NOMO-1 (cell line): ENCODE measurements at regions not wholly inside any gene's neighbourhood (a gene's known extent, or its start where the extent isn't known, plus 50 kb on each side); places are given as distances from the start of the nearest gene placed in this dataset.
"Not testable (repeated sequence)": the region's sequence is repeated elsewhere in the genome, so short reads cannot be mapped to it uniquely, and the experiment has no call there.

Source experiments
- DNase-seq, 2 experiments: peaks; one replicate each; lab custom pipeline; 2025; ENCODE audit not compliant: unreplicated experiment in 2 of 2; lab: John Stamatoyannopoulos, UW

DNA sequence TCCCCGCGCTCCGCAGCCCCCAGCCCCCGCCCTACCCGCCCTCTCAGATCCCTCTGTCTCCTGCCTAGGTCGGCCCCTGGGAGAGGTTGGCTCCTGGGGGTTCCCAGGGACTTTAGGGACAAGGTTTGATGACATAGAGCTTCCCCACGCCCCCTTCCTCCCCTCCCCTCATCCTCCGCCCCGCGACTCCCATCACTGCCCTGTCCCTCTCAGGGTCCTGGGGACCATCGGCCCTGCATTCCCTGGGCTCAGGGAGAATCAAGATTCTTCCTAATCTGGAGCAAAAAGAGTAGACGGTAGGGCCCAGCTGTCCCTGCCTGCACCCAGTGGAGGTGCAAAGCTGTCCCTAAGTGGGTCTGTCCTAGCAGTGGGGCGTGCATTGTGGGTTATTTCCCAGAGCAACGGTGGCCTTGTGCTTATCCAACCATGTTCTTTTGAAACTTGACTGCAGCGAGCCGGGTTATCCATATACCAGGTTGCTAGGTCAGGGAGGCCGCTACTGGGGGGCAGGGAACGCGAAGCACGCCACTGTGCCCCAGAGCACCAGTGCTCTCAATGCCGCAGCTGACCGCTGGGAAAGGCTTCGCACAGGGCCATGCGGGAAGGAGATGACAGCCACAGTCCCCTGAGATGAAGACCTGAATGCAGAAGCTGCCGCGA, 124.4 kb upstream of the PRMT8 start:
- DNase-seq = no peak

DNA sequence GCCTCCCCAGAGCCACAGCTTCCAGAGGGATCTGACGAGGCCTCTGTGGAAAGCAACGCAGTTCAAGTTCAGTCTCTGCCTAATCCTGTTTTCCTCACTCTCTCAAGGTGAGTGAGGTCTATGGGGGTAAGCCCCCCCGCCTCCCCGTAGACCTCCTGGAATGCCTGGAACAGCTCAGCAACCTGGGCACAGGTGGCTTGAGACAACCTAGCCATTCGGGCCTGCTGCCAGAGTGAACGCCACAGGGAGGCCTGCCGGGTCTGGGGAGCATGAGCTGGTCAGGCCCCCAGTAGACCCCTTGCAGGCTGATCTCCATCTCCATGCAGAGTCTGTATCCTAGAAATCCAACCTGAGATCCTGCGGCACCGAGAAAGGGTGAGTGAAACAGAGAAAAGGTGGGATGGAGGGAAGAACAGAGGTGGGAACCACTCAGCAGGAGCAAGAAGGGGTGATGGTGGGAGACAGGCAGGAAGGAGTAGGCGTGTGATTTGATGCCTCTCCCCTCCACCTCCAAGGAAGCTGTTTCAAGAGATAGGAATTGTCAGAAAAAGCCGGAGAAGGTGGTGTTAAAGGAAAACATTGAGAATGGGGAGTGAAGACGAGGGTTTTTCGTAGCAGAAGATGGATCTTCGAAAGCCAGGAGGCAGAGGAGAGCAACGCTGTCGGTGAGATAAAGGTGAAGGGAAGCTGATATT, 123.1 kb upstream of the PRMT8 start:
- DNase-seq = no peak

DNA sequence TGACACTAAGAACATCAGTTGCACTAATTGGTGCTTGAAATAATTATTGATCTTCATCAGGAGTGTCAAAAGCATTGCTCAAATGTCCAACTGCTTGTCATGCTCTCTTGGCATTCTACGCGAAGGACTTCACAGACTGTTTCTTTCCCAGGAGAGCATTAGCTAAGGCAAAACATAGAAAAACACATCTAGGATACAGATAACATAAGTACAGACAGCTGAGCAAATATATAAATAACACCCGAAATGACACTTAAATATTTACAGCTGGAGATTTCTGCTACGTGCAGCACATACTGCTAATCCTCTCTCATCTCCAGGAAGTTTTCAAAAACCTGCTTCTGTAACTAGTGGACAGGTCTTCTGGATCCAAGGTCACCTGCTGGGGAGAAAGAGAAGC, 120.0 kb upstream of the PRMT8 start:
- DNase-seq = no peak

DNA sequence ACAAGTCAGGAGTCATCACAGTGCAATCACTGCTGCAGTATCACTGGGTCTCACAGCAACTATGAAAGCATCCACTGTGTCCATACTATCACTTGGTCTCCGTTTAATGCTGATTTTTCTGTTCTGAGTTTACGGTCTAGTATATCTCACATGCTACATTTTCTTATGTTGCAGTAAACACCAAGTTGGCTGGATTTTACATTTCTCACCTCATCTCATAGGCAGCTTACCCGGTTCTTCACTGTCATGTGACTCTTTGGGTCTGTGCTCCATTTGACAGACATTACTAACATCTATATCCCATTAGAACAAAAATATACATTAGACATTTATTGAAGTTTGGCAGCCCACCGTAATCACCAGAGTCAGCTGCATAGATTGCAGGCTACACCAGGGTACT, 115.7 kb upstream of the PRMT8 start:
- DNase-seq = no peak

DNA sequence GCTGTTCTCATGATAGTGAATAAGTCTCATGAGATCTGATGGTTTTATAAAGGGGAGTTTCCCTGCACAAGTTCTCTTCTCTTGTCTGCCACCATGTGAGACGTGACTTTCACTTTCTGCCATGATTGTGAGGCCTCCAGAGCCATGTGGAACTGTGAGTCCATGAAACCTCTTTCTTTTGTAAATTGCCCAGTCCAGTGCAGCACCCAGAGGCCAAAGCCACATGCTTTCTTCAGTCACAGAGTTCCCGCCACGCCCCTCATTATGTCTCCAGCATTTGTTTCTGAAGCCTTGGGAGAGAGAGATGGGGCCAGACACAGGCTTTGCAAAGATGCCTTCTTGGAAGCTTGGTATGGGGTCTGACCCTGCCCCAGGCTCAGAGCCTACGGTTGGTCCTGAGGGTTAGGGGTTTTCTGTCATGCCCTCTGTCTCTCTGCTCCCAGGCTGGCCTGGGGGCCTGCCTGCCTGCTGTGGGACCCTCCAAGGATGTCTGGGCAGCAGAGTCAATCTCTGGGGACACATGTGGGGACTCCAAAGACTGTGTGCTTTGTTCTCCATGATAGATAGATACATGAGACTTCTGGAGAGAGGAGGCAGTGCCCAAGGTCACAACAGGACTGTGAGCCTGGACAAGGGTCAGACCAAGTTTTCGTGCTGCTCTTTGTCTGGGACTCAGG, 114.1 kb upstream of the PRMT8 start:
- DNase-seq = no peak

DNA sequence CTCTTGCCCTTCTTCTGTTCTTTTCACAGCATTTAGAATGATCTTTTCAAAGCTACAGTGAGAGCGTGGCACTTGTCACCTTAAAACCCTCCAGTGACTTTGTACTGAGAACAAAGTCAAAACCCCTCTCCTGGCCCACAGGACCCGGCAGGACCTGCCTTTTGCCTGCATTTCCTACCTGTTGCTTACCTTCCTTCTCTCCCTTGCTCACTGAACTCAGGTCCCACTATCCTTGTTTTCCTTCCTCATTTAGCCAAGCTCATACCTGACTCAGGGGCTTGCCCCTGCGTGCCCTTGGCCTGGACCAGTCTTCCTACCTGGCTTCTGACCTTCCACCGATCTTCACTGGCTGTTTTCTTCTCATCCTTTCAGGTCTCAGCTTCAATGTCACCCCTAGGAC, 112.3 kb upstream of the PRMT8 start:
- no peak for DNase-seq

DNA sequence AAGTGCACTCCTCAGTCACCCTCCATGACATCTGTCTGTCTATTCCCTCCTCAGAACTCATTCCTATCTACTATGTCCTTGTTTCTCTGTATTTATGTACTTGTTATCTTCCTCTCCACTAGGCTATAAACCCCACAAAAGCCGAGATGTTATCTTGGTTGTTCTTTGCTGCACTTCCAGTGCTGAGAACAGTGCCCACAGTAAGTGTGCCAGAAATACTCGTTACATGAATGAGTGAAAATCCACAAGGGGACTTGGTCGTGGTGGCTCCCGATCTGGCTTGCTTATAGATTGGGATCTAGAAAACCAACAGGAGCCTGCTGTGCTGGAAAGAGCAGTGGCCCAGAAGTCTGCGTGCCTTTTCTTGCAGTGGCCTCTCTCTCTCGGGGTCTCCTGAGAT, 111.9 kb upstream of the PRMT8 start:
- DNase-seq = no peak

DNA sequence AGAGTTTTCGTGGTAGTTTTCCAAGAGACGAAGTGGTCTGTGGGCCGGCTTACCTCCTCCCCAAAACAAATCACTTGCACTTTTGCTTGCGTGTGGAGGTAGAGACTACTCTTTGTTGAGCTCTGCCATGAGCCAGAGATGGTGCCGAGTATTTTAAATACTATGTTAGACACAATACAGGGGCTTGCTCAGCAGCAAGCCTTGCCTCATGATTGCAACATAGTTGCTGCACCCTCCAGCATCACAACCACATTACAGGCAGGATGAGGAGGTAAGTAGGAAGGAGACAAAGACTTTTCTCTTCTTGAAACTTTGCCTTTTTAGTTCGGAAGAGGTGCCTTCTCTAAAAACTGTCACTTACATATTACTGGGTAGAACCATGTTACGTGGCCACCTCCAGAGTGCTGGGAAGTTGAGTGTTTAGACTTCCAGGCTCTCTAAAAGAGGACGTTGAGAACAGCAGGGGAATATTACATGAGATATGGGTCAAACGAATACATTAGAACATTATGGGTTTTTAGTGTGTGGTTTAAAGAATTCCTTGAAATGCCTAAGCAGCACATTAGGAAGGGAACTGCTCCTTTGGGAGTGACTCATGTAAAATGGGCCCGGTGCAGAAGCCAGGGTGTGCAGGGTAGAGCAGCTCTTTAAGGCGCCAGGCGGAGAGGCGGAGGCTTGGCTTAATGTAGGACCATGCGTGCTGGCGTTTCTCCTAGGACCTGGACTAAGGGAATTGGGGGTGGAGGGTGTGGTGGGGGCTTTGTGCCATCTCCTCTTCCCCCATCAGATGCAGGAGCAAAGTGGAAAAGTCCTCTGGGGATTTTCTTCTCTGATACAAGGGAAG, 110.6 kb upstream of the PRMT8 start:
- DNase-seq = no peak

DNA sequence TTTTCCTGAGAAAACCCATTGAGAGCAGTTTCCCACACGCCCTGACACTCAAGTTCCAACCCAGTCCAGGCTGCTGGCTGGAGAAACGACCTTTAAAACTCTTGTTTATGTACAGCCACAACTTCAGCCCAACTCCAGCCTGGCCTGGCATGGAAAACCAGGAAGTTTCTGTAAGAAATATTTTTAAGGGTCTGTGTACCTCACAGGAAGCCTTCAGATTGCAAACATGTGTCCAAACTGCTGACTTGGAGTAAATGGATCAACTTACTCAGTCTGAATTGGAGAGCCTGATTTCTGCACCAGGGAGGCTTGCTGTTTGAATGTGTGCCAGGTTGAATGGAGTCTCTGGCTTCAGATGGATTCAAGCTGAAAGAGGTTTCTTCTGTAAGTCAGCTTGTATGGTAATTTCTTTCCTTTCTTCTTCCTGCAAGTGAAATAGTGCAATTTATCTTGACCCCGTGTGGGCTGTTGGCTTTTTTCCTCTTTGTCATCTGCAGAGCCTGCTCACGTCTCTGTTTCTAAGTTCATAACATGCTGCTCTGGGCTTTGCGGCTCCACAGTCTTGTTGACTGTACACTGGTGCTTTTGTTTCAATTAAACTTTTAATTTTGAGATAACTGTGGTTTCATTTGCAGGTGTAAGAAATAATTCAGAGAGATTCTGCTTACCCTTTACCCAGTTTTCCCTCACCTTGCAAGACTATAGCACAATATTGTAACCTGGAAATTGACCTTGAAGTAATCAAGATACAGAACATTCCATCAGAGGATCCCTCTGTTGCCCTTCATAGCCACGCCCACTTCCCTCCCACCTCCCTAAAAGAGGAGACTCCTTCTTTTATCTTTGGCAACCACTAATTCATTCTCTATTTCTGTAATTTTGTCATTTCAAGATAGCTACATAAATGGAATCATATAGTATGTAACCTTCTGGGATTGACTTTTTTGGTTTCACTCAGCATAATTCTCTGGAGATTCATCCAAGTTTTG, 109.7 kb upstream of the PRMT8 start:
- no peak for DNase-seq

DNA sequence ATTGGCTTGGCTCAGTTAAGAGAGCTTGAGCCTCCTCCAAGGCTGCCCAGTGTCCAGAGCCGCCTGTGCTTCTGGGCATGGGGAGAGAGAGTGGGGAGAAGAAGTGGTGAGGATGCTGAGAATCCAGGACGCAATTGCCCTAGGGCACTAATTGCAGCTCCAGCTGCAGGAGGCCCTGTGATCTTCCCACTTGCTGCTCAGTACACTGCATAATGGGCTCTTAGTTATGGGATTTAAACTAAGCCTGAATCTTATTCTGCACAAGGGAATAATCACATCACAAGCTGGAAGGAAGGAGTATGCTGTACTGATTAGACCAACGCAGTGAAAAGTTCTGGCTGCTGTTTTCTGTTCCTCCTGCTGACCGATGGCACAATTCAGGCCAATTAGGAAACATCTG, 101.0 kb upstream of the PRMT8 start:
- DNase-seq = no peak

DNA sequence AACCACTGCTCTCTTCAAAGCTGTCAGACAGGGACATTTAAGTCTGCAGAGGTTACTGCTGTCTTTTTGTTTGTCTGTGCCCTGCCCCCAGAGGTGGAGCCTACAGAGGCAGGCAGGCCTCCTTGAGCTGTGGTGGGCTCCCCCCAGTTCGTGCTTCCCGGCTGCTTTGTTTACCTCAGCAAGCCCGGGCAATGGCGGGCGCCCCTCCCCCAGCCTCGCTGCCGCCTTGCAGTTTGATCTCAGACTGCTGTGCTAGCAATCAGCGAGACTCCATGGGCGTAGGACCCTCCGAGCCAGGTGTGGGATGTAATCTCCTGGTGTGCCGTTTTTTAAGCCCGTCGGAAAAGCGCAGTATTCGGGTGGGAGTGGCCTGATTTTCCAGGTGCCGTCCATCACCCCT, 93.4 kb upstream of the PRMT8 start:
- not testable (repeated sequence) for DNase-seq

DNA sequence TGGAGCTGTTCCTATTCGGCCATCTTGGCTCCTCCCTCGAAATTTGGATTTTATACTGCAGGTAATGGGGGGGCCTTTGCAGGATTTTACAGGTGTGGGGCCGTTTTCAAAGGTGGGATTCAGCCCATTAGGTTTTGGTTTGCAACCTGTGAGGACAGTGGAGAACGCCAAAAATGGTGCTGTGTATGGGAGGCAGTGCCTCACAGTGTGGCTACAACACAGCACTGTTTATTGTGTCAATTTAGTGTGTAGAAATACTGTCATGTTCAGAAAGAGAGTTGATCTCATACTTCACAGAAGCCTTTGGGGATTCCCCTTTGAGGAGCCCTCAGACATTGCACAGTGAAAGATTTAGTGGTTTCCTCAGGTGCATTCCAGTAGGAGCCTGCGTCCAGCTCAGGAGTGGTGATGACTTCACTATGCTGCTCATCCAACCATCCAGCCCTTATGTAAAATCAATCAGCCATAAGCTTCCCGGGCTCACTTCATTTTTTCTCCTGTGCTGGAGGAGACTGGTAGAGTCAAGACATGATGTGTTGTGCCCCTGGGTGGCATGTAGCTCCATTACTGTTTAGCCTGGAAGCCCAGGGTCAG, 92.7 kb upstream of the PRMT8 start:
- no peak for DNase-seq

DNA sequence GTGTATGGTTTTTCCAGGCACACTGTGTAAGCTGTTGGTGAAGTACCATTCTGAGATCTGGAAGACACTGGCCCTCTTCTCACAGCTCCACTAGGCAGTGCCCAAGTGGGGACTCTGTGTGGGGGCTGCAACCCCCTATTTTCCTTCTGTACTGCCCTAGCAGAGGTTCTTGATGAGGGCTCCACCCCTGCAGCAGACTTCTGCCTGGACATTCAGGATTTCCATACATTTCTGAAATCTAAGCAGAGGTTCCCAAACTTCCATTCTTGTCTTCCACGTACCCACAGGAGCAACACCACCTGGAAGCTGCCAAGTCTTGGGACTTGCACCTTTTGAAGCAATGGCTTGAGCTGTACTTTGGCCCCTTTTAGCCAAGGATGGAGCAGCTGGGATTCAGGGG, 85.2 kb upstream of the PRMT8 start:
- DNase-seq = no peak

DNA sequence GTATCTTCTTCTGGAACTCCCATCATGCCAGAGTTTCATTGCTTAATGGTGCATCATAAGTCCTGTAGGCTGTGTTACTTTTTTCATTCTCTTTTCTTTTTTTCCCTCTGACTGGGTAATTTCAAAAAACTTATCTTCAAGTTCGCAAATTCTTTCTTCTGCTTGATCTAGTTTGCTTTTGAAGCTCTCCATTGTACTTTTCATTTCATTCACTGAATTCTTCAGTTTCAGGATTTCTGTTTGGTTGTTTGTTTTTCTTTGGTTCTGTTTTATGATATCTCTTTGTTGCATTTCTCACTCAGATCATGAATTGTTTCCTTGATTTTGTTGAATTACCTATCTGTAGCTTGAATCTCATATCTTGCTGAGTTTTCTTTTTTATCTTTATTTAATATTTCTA, 83.3 kb upstream of the PRMT8 start:
- DNase-seq = no peak

DNA sequence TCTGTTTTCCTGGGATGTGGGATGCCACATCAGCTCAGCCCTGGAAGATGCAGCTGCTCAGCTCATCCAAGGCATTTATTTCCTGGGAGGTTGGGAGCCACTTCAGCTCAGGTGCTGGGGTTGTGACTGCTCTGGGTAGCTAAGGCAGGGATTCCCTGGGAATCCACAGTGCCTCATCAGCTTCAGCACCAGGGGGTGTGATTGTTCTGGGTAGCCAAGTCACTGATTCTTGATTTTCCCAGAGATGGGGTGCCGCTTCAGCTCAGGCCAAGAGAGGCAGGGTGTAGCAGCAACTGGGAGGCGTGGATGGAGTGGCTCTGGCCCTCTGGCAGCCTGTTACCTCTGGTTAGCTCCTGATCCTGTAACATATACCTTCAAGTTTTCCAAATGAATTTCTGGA, 81.3 kb upstream of the PRMT8 start:
- DNase-seq = no peak

DNA sequence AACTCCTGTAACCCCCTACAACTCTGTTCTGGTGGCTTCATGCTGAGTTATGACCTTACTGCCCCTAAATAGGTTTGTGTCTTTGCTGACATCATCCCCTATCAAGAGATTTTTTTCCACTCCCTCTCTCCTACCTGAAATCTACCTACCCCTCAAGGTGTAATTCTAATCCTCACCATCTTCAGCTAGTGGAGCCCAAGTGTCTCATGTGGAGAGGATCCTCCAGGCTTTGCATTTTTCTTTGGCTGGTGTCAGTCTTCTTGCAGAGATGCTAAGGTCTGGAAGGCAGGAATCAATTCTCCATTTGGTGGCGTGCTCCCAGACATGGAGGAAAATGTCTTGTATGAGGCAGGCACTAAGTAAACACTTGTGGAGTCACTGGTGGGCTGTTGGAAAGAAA, 74.8 kb upstream of the PRMT8 start:
- no peak for DNase-seq

DNA sequence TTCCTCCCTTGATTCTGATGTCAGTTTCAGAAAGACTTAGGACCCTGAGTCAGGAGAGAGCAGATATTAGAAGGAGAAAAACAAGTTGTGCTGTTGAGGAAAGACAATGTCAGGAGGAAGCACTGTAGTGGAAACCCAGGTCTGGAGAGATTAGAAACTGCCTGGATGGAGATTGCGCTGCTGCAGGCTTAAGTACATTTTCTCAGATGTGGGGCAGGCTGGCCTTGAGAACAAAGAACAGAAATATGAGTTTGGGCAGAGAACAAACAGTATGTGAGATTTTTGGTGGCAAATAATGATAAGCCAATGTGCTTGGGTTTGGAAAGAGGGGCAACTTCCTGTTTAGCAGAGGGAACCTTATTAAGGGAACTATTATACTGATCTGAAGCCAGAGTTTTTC, 74.3 kb upstream of the PRMT8 start:
- DNase-seq = no peak

DNA sequence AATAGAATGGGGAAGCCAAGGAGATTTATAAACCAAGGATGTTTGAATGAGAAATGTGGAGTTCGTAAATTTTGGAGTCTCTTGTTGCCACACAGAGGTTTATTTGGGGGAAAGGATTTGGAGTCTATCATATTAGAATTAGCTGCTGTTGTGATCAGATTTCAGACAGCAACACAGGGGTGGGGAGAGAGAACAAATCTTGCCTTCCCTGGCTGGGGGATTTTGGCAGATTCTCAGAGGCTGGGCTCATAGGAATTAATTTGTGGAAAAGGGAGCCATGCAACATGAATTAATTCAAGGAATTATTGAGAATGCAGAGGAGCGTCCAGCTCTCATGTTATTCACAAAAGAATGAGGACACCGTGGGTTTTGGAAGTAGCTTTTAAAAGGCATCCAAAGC, 73.9 kb upstream of the PRMT8 start:
- DNase-seq = no peak

DNA sequence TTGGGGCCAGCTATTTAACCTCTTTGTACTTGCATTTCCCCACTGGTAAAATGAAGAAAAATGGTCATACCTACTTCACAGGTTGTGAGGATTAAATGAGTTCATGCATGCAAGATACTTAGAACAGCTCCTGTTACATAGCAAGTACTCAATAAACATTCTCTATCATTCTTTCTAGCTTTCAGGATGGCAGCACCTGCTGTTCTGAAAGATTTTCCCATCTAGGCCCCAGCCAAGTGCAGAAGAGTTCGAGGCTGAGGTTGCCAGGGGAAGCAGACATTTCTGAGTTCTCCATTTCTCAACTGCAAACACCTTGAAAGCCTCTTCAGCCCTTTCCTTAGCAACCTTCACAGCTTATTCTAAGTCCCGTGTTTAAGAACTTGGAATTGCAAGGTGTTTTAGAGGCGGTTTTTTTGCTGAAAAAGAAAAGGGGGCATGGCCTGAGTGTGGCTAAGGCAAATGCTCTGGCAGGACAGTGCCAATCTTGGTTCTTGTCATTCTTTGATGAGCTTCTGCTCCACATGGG, 73.0 kb upstream of the PRMT8 start:
- no peak for DNase-seq
